WTC11 (cell line): ENCODE measurements at regions not wholly inside any gene's neighbourhood (a gene's known extent, or its start where the extent isn't known, plus 50 kb on each side); places are given as distances from the start of the nearest gene placed in this dataset.

Experiments used
- ATAC-seq: fragments of 200-7000 bp; cut with Tn5 transposase; 2 replicates; pipeline ENCODE4 v1.10.0; 2021; ENCODE audit warnings: mild to moderate bottlenecking, moderate library complexity
- CTCF ChIA-PET: fragments of 300-600 bp; sonication (Branson Sonifier 250); formaldehyde crosslinking; loops from one replicate; lab custom pipeline; 2021; ENCODE audit warnings: antibody characterized with exemption; lab: Charles Lee
- POLR2A ChIA-PET: fragments of 350-600 bp; sonication (Branson Sonifier 250); formaldehyde crosslinking; loops from one replicate; lab custom pipeline; 2021; ENCODE audit warnings: antibody characterized with exemption; lab: Charles Lee
- DNase-seq: peaks from one replicate; pipeline ENCODE4 v3.0.0; 2021; ENCODE audit warnings: low spot score
- H3K27ac Mint-ChIP-seq: 2 replicates; pipeline ENCODE4 v1.8.0; 2021; ENCODE audit warnings: mixed read lengths
- H3K27me3 Mint-ChIP-seq: 2 replicates; pipeline ENCODE4 v1.8.0; 2021; ENCODE audit warnings: low read depth, mild to moderate bottlenecking, moderate library complexity, mixed read lengths
- H3K36me3 Mint-ChIP-seq: 2 replicates; pipeline ENCODE4 v1.8.0; 2021; ENCODE audit warnings: mixed read lengths
- H3K4me1 Mint-ChIP-seq: 2 replicates; pipeline ENCODE4 v1.8.0; 2022; ENCODE audit warnings: mixed read lengths
- H3K4me3 Mint-ChIP-seq: 2 replicates; pipeline ENCODE4 v1.8.0; 2021; ENCODE audit warnings: mild to moderate bottlenecking, moderate library complexity, mixed read lengths
- H3K9me3 Mint-ChIP-seq: 2 replicates; pipeline ENCODE4 v1.8.0; 2021; ENCODE audit warnings: mixed read lengths
- CREB1 ChIP-seq: sonication (generic); formaldehyde crosslinking; IDR thresholded peaks from 2 replicates; pipeline ENCODE4 v1.8.0; 2023; ENCODE audit warnings: mild to moderate bottlenecking, missing genetic modification reagents
- CREM ChIP-seq: sonication (generic); formaldehyde crosslinking; IDR thresholded peaks from 2 replicates; pipeline ENCODE4 v1.8.1; 2022; ENCODE audit warnings: mild to moderate bottlenecking, missing genetic modification reagents, moderate library complexity
- ELF4 ChIP-seq: sonication (generic); formaldehyde crosslinking; IDR thresholded peaks from 2 replicates; pipeline ENCODE4 v1.8.1; 2022; ENCODE audit warnings: low read depth, mild to moderate bottlenecking, moderate library complexity, missing genetic modification reagents
- EMX1 ChIP-seq: fragments of 250-450 bp; sonication (Bioruptor Pico); IDR thresholded peaks from 2 replicates; pipeline ENCODE4 v1.8.0; 2021; ENCODE audit warnings: mild to moderate bottlenecking
- FOXJ3 ChIP-seq: sonication (generic); formaldehyde crosslinking; IDR thresholded peaks from 2 replicates; pipeline ENCODE4 v1.9.0; 2021; ENCODE audit warnings: missing genetic modification reagents, mild to moderate bottlenecking, borderline replicate concordance
- GTF2I ChIP-seq: fragments of 250-450 bp; sonication (Bioruptor Pico); conservative IDR thresholded peaks from 2 replicates; pipeline ENCODE4 v1.4.0; 2021; ENCODE audit warnings: mild to moderate bottlenecking
- HMGA2 ChIP-seq: fragments of 250-450 bp; sonication (Bioruptor Pico); IDR thresholded peaks from 2 replicates; pipeline ENCODE4 v1.4.0; 2021; ENCODE audit warnings: mild to moderate bottlenecking, moderate library complexity
- JUN ChIP-seq: sonication (generic); formaldehyde crosslinking; IDR thresholded peaks from 2 replicates; pipeline ENCODE4 v1.8.0; 2023; ENCODE audit warnings: mild to moderate bottlenecking, missing genetic modification reagents
- NFYB ChIP-seq: sonication (generic); formaldehyde crosslinking; conservative IDR thresholded peaks from 2 replicates; pipeline ENCODE4 v1.8.0; 2022; ENCODE audit warnings: low read depth, missing genetic modification reagents
- NR3C1 ChIP-seq: sonication (generic); formaldehyde crosslinking; conservative IDR thresholded peaks from 2 replicates; pipeline ENCODE4 v1.8.1; 2023; ENCODE audit warnings: low read depth, mild to moderate bottlenecking, missing genetic modification reagents
- OVOL2 ChIP-seq: fragments of 250-450 bp; sonication (Bioruptor Pico); IDR thresholded peaks from 2 replicates; pipeline ENCODE4 v1.9.0; 2021; ENCODE audit warnings: mild to moderate bottlenecking, borderline replicate concordance
- TCF7 ChIP-seq: sonication (generic); formaldehyde crosslinking; IDR thresholded peaks from 2 replicates; pipeline ENCODE4 v1.8.0; 2022; ENCODE audit warnings: mild to moderate bottlenecking, low read depth, missing genetic modification reagents, moderate library complexity
- ZNF121 ChIP-seq: sonication (generic); formaldehyde crosslinking; IDR thresholded peaks from 2 replicates; pipeline ENCODE4 v1.8.0; 2023; ENCODE audit warnings: missing genetic modification reagents
- ZNF138 ChIP-seq: sonication (generic); formaldehyde crosslinking; conservative IDR thresholded peaks from 2 replicates; pipeline ENCODE4 v1.8.1; 2022; ENCODE audit warnings: mild to moderate bottlenecking, moderate library complexity, missing genetic modification reagents
- ZNF263 ChIP-seq: sonication (generic); formaldehyde crosslinking; IDR thresholded peaks from 2 replicates; pipeline ENCODE4 v1.8.1; 2022; ENCODE audit warnings: low read depth, mild to moderate bottlenecking, moderate library complexity, missing genetic modification reagents
- ZNF396 ChIP-seq: fragments of 250-450 bp; sonication (Bioruptor Pico); IDR thresholded peaks from 2 replicates; pipeline ENCODE4 v1.8.0; 2021; ENCODE audit warnings: mild to moderate bottlenecking, moderate library complexity, borderline replicate concordance
- ZNF423 ChIP-seq: fragments of 250-450 bp; sonication (Bioruptor Pico); IDR thresholded peaks from 2 replicates; pipeline ENCODE4 v2.1.2; 2022; ENCODE audit warnings: mild to moderate bottlenecking, moderate library complexity
- TF ChIP-seq, protein P1 (sequence below): fragments of 250-450 bp; sonication (Bioruptor Pico); IDR thresholded peaks from 2 replicates; pipeline ENCODE4 v1.9.0; 2021; ENCODE audit warnings: mild to moderate bottlenecking
- TF ChIP-seq, protein P2 (sequence below): sonication (generic); formaldehyde crosslinking; IDR thresholded peaks from 2 replicates; pipeline ENCODE4 v1.8.1; 2023; ENCODE audit warnings: mild to moderate bottlenecking, missing genetic modification reagents
- TF ChIP-seq, protein P3 (sequence below): sonication (generic); formaldehyde crosslinking; IDR thresholded peaks from 2 replicates; pipeline ENCODE4 v1.8.0; 2022; ENCODE audit warnings: mild to moderate bottlenecking, missing genetic modification reagents
- TF ChIP-seq, protein P4 (sequence below): sonication (generic); formaldehyde crosslinking; IDR thresholded peaks from 2 replicates; pipeline ENCODE4 v1.8.0; 2022; ENCODE audit warnings: mild to moderate bottlenecking, missing genetic modification reagents
- TF ChIP-seq, protein P5 (sequence below): fragments of 250-450 bp; sonication (Bioruptor Pico); IDR thresholded peaks from 2 replicates; pipeline ENCODE4 v1.9.0; 2021; ENCODE audit warnings: mild to moderate bottlenecking
- TF ChIP-seq, protein P6 (sequence below): fragments of 250-450 bp; sonication (Bioruptor Pico); IDR thresholded peaks from 2 replicates; pipeline ENCODE4 v2.1.2; 2022; ENCODE audit warnings: mild to moderate bottlenecking, moderate library complexity
- TF ChIP-seq, protein P7 (sequence below): sonication (generic); formaldehyde crosslinking; IDR thresholded peaks from 2 replicates; pipeline ENCODE4 v1.8.1; 2022; ENCODE audit warnings: mild to moderate bottlenecking, missing genetic modification reagents, moderate library complexity, borderline replicate concordance

DNA sequence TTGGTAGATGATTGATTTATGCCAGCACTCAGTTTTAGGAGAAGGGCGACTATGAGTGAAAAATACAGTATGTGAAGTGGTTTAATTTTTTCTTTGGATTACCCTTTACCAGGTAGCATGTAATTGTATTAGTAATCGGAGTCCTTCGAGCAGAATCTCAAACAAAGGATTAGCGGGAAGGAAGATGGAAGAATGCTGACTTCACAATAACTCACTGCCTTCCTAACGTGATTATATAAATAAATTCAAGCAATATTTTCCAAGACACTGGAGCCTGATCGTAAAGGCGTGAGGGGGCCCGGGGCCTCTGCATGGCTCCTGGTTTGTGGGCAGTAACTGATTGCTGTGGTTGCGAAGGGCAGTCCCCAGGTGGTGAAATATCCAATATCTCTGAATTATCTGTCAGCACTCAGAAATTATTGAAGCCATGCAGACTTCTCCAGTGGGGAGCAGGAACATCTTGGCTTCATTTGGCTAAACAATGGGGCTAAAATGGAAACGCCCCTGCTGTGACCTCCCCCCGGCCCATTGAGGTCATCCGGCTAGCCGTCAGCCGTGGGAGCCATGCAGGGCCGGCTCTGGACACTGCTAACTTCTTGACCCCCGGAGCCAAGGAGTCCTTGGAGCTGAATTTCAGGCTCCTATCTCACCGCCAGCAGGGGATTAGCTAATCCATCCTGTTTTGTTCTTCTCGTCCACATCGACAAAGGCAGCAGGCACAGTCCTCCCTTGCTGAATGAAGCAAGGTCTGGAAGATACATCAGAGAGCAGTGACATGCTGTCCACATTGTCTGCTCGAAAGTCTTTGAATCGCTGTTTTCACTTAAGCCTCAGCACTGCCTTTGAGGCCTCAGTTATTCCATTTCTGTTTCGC lies 295.9 kb upstream of the N4BP1 start:
- no peak for DNase-seq
- peaks cover 20% of the 10 kb centered on the region for H3K4me1 Mint-ChIP-seq
- TF ChIP-seq ZNF138 (CRISPR knock-in tag) (no peak), ZNF263 (CRISPR knock-in tag) (no peak), HMGA2 (CRISPR knock-in tag) (no peak), ZNF423 (CRISPR knock-in tag) (no peak), CREM (CRISPR knock-in tag) (no peak), ZNF396 (CRISPR knock-in tag) (no peak), NFYB (no peak), JUN (CRISPR knock-in tag) (no peak)
- TF ChIP-seq, protein P1, sequence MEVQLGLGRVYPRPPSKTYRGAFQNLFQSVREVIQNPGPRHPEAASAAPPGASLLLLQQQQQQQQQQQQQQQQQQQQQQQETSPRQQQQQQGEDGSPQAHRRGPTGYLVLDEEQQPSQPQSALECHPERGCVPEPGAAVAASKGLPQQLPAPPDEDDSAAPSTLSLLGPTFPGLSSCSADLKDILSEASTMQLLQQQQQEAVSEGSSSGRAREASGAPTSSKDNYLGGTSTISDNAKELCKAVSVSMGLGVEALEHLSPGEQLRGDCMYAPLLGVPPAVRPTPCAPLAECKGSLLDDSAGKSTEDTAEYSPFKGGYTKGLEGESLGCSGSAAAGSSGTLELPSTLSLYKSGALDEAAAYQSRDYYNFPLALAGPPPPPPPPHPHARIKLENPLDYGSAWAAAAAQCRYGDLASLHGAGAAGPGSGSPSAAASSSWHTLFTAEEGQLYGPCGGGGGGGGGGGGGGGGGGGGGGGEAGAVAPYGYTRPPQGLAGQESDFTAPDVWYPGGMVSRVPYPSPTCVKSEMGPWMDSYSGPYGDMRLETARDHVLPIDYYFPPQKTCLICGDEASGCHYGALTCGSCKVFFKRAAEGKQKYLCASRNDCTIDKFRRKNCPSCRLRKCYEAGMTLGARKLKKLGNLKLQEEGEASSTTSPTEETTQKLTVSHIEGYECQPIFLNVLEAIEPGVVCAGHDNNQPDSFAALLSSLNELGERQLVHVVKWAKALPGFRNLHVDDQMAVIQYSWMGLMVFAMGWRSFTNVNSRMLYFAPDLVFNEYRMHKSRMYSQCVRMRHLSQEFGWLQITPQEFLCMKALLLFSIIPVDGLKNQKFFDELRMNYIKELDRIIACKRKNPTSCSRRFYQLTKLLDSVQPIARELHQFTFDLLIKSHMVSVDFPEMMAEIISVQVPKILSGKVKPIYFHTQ (CRISPR knock-in tag), result no peak
- TF ChIP-seq, protein P2, sequence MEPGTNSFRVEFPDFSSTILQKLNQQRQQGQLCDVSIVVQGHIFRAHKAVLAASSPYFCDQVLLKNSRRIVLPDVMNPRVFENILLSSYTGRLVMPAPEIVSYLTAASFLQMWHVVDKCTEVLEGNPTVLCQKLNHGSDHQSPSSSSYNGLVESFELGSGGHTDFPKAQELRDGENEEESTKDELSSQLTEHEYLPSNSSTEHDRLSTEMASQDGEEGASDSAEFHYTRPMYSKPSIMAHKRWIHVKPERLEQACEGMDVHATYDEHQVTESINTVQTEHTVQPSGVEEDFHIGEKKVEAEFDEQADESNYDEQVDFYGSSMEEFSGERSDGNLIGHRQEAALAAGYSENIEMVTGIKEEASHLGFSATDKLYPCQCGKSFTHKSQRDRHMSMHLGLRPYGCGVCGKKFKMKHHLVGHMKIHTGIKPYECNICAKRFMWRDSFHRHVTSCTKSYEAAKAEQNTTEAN (CRISPR knock-in tag), result no peak
- TF ChIP-seq, protein P3, sequence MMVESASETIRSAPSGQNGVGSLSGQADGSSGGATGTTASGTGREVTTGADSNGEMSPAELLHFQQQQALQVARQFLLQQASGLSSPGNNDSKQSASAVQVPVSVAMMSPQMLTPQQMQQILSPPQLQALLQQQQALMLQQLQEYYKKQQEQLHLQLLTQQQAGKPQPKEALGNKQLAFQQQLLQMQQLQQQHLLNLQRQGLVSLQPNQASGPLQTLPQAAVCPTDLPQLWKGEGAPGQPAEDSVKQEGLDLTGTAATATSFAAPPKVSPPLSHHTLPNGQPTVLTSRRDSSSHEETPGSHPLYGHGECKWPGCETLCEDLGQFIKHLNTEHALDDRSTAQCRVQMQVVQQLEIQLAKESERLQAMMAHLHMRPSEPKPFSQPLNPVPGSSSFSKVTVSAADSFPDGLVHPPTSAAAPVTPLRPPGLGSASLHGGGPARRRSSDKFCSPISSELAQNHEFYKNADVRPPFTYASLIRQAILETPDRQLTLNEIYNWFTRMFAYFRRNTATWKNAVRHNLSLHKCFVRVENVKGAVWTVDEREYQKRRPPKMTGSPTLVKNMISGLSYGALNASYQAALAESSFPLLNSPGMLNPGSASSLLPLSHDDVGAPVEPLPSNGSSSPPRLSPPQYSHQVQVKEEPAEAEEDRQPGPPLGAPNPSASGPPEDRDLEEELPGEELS, result no peak
- TF ChIP-seq, protein P4, sequence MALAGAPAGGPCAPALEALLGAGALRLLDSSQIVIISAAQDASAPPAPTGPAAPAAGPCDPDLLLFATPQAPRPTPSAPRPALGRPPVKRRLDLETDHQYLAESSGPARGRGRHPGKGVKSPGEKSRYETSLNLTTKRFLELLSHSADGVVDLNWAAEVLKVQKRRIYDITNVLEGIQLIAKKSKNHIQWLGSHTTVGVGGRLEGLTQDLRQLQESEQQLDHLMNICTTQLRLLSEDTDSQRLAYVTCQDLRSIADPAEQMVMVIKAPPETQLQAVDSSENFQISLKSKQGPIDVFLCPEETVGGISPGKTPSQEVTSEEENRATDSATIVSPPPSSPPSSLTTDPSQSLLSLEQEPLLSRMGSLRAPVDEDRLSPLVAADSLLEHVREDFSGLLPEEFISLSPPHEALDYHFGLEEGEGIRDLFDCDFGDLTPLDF (CRISPR knock-in tag), result no peak
- TF ChIP-seq, protein P5, sequence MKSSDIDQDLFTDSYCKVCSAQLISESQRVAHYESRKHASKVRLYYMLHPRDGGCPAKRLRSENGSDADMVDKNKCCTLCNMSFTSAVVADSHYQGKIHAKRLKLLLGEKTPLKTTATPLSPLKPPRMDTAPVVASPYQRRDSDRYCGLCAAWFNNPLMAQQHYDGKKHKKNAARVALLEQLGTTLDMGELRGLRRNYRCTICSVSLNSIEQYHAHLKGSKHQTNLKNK (CRISPR knock-in tag), result no peak
- TF ChIP-seq, protein P6, sequence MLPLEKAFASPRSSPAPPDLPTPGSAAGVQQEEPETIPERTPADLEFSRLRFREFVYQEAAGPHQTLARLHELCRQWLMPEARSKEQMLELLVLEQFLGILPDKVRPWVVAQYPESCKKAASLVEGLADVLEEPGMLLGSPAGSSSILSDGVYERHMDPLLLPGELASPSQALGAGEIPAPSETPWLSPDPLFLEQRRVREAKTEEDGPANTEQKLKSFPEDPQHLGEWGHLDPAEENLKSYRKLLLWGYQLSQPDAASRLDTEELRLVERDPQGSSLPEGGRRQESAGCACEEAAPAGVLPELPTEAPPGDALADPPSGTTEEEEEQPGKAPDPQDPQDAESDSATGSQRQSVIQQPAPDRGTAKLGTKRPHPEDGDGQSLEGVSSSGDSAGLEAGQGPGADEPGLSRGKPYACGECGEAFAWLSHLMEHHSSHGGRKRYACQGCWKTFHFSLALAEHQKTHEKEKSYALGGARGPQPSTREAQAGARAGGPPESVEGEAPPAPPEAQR (CRISPR knock-in tag), result no peak
- H3K27me3 Mint-ChIP-seq, result no peaks in the 10 kb centered on the region
- H3K27ac Mint-ChIP-seq, result no peak overlapping the region
- CTCF ChIA-PET, result no interaction called here
- ATAC-seq, result no peak
- no peaks in the 10 kb centered on the region for H3K9me3 Mint-ChIP-seq
- no peak overlapping the region for H3K4me3 Mint-ChIP-seq
- no peaks in the 10 kb centered on the region for H3K36me3 Mint-ChIP-seq
- POLR2A ChIA-PET, result no interaction called here

DNA sequence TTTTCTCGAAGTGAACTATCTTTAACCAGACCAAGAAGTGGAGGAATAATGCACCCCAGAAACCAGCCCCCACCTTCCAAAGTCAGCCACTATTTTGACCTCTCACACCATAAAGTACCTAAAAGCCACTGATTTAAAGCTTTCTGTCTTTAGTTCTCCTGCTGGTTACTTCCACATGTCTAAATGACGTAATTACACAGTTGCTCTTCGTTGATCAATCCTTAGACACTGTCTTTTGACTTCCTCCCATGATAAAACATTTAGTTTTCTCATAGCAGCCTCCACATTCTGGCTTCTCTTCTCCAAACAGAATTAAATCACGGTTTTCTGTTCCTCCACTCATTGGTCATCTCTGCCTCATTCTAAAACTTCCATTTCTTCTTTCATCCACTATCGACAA lies 294.4 kb upstream of the N4BP1 start:
- ChIA-PET CTCF (no interaction called here), POLR2A (no interaction called here)
- Mint-ChIP-seq H3K27ac (no peak overlapping the region), H3K4me1 (peaks cover 20% of the 10 kb centered on the region), H3K27me3 (no peaks in the 10 kb centered on the region), H3K4me3 (no peak overlapping the region), H3K9me3 (no peaks in the 10 kb centered on the region), H3K36me3 (no peaks in the 10 kb centered on the region)
- ATAC-seq (no peak), DNase-seq (no peak)
- TF ChIP-seq TCF7 (CRISPR knock-in tag), result no peak
- no peak for TF ChIP-seq GTF2I (CRISPR knock-in tag)
- TF ChIP-seq HMGA2 (CRISPR knock-in tag), result no peak
- TF ChIP-seq, protein P7, sequence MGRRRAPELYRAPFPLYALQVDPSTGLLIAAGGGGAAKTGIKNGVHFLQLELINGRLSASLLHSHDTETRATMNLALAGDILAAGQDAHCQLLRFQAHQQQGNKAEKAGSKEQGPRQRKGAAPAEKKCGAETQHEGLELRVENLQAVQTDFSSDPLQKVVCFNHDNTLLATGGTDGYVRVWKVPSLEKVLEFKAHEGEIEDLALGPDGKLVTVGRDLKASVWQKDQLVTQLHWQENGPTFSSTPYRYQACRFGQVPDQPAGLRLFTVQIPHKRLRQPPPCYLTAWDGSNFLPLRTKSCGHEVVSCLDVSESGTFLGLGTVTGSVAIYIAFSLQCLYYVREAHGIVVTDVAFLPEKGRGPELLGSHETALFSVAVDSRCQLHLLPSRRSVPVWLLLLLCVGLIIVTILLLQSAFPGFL (CRISPR knock-in tag), result no peak
- no peak for TF ChIP-seq OVOL2 (CRISPR knock-in tag)
- TF ChIP-seq FOXJ3 (CRISPR knock-in tag), result no peak
- TF ChIP-seq ZNF121 (CRISPR knock-in tag), result no peak
- no peak for TF ChIP-seq ELF4 (CRISPR knock-in tag)
- no peak for TF ChIP-seq CREB1 (CRISPR knock-in tag)
- no peak for TF ChIP-seq NR3C1 (CRISPR knock-in tag)
- no peak for TF ChIP-seq EMX1 (CRISPR knock-in tag)
